Mucosa of descending colon (tissue), 3 donors: ENCODE measurements at regions not wholly inside any gene's neighbourhood (a gene's known extent, or its start where the extent isn't known, plus 50 kb on each side); places are given as distances from the start of the nearest gene placed in this dataset.

ENCODE experiments used
- ATAC-seq: fragments of 200-7000 bp; cut with Tn5 transposase; one replicate; pipeline ENCODE4 v1.9.1; 2020; ENCODE audit warnings: mild to moderate bottlenecking, moderate library complexity
- DNase-seq, 3 donors: peaks; one replicate each; pipeline ENCODE4 v3.0.0-alpha.2; 2020
- H3K36me3 ChIP-seq: fragments of 200-600 bp; one replicate; pipeline ENCODE4 v1.8.0; 2021; ENCODE audit warnings: low read depth, mild to moderate bottlenecking
- H3K4me1 ChIP-seq: fragments of 200-600 bp; one replicate; pipeline ENCODE4 v1.8.0; 2021; ENCODE audit warnings: low read depth, mild to moderate bottlenecking
- H3K4me3 ChIP-seq: fragments of 200-600 bp; one replicate; pipeline ENCODE4 v1.8.0; 2021; ENCODE audit warnings: mild to moderate bottlenecking
- H3K9me3 ChIP-seq: fragments of 200-600 bp; one replicate; pipeline ENCODE4 v1.8.0; 2021; ENCODE audit warnings: mild to moderate bottlenecking
- CTCF ChIP-seq: fragments of 200-600 bp; IDR thresholded peaks from one replicate; pipeline ENCODE4 v1.8.0; 2022; ENCODE audit warnings: antibody characterized with exemption, mild to moderate bottlenecking
- intact Hi-C, 2 donors: fragments of 100-400 bp; cut with DNase I in 1 of 2; cut with micrococcal nuclease in 1 of 2; formaldehyde crosslinking; loops; one replicate each; pipeline versions ENCODE4 v1.11.0 to v1.11.1; 2022; cut with DNase I, micrococcal nuclease
- donor health status: DM: no; HTN: no; CAD: no; lungs with moderate emphysema.
- donor health status: DM: no; HTN: no; CAD: no.
- donor health status: DM: no; HTN: yes; CAD: no.

GRCh38 chr4:81756973-81757372 lies 285.3 kb upstream of the RASGEF1B start:
- Histone ChIP-seq H3K9me3 (no peaks in the 10 kb centered on the region), H3K4me1 (no peaks in the 10 kb centered on the region), H3K36me3 (no peaks in the 10 kb centered on the region), H3K4me3 (no peak overlapping the region)
- ATAC-seq (no peak), DNase-seq (no peak)
- intact Hi-C loops, result no loop called here
- TF ChIP-seq CTCF, result no peak

- Histone ChIP-seq H3K36me3 (no peaks in the 10 kb centered on the region), H3K4me1 (no peaks in the 10 kb centered on the region), H3K4me3 (no peak overlapping the region), H3K9me3 (no peaks in the 10 kb centered on the region)
- no peak for TF ChIP-seq CTCF
- intact Hi-C loops, result no loop called here
- DNase-seq, result no peak
- ATAC-seq, result no peak
These were observed 284.3 kb upstream of the RASGEF1B start for GRCh38 chr4:81756042-81756441.

GRCh38 chr4:81754169-81754568 lies 282.5 kb upstream of the RASGEF1B start:
- H3K4me1 ChIP-seq, result no peaks in the 10 kb centered on the region
- no peak for ATAC-seq
- intact Hi-C loops, result no loop called here
- no peak for DNase-seq
- no peak for TF ChIP-seq CTCF
- H3K4me3 ChIP-seq, result no peak overlapping the region
- H3K36me3 ChIP-seq, result no peaks in the 10 kb centered on the region
- H3K9me3 ChIP-seq, result no peaks in the 10 kb centered on the region

- intact Hi-C loops, result no loop called here
These were observed 280.0 kb upstream of the RASGEF1B start for GRCh38 chr4:81751531-81752289.

GRCh38 chr4:81747242-81747930 lies 275.7 kb upstream of the RASGEF1B start:
- Histone ChIP-seq H3K4me1 (no peaks in the 10 kb centered on the region), H3K36me3 (no peaks in the 10 kb centered on the region), H3K9me3 (no peaks in the 10 kb centered on the region), H3K4me3 (no peak overlapping the region)
- intact Hi-C loops, result no loop called here
- TF ChIP-seq CTCF, result no peak
- ATAC-seq (peak; percentile 93), DNase-seq (peak in 1 of 3 donors; percentile 28)

More at GRCh38 chr4:81751531-81752289, 280.0 kb upstream of the RASGEF1B start:
- Histone ChIP-seq H3K4me1 (no peaks in the 10 kb centered on the region), H3K4me3 (no peak overlapping the region), H3K36me3 (no peaks in the 10 kb centered on the region), H3K9me3 (no peaks in the 10 kb centered on the region)
- DNase-seq, result no peak
- no peak for ATAC-seq
- TF ChIP-seq CTCF, result no peak
